ENCODE measurements at regions not wholly inside any gene's neighbourhood (a gene's known extent, or its start where the extent isn't known, plus 50 kb on each side); places are given as distances from the start of the nearest gene placed in this dataset.
"Not testable (repeated sequence)": the region's sequence is repeated elsewhere in the genome, so short reads cannot be mapped to it uniquely, and the experiment has no call there.

DNA sequence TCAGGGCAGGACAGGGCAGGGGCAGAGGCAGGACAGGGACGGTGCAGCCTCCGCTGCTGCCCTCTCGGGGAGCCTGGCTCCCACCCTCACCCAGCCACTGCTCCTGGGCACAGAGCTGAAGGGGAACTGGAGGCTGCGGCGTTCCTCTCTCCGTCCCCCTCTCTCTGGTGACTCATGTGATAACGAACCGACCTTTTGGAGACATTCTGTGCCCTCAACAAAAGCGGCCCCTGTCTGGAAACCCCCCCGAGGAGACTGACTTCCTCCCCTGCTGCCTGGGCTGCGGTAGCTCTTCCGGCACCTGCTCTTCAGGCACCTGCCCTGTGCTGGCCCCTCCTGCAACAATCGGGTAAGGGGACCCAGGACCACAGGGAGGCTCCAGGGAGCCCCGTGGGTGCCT lies 5419.6 kb upstream of the TPTE start:
- ATAC-seq (ENCODE audit: low read depth); dilution Hi-C loops (cut with HindIII; ENCODE audit: low sequenced_read_pairs, unreplicated experiment); H4K8ac ChIP-seq (ENCODE audit: low read depth in 2 of 2, low read length in 2 of 2); H2AK5ac ChIP-seq (ENCODE audit: low read depth, low read length); H3K27me3 ChIP-seq (ENCODE audit: control insufficient read depth, insufficient read depth, low read length); H3K36me3 ChIP-seq (ENCODE audit: control insufficient read depth, insufficient read depth, low read length); in situ Hi-C loops (cut with MboI; ENCODE audit: low sequenced_read_pairs); H3K4me2 ChIP-seq (ENCODE audit: low read depth, low read length); H2BK120ac ChIP-seq (ENCODE audit: low read depth, low read length); H4K91ac ChIP-seq (ENCODE audit: insufficient read depth, low read depth, low read length); H2BK5ac ChIP-seq (ENCODE audit: low read depth, low read length, poor library complexity, severe bottlenecking); H4K5ac ChIP-seq (ENCODE audit: low read depth, low read length); intact Hi-C loops (cut with micrococcal nuclease); H3K56ac ChIP-seq (ENCODE audit: extremely low read depth, insufficient read depth, low read length); H3K9ac ChIP-seq (ENCODE audit: low read depth, low read length); H4K20me1 ChIP-seq (ENCODE audit: insufficient read depth, low read length); H2AFZ ChIP-seq (replicated peaks; ENCODE audit: low read length, poor library complexity); POLR2A ChIA-PET (ENCODE audit: unreplicated experiment); H3K4me1 ChIP-seq (ENCODE audit: control insufficient read depth, insufficient read depth, low read length); H3K27ac ChIP-seq (ENCODE audit: insufficient read depth, low read length); H3K9me1 ChIP-seq (ENCODE audit: insufficient read depth, low read length); BruUV-seq (replicated peaks); H3K14ac ChIP-seq (replicated peaks; ENCODE audit: low read depth, low read length); H2BK20ac ChIP-seq (ENCODE audit: low read depth, low read length); H3K23ac ChIP-seq (ENCODE audit: low read depth, low read length); CTCF ChIA-PET; H3K4me3 ChIP-seq (ENCODE audit: insufficient read depth, low read depth, low read length); H3K79me1 ChIP-seq (ENCODE audit: low read depth in 1 of 2, low read length in 2 of 2); H3K9me3 ChIP-seq (ENCODE audit: control insufficient read depth, insufficient read depth, low read length); H3K18ac ChIP-seq (ENCODE audit: low read depth, low read length); DNase-seq; H2BK15ac ChIP-seq (ENCODE audit: low read depth, low read length); H3K4ac ChIP-seq (ENCODE audit: low read depth, low read length); H2AK9ac ChIP-seq (replicated peaks; ENCODE audit: low read depth, low read length, poor library complexity): not testable (repeated sequence)
- no CpG with 5 or more reads among the region's 14 CpGs for WGBS, 2 experiments (ENCODE audit: extremely low coverage in 2 of 2, insufficient read length in 1 of 2)

DNA sequence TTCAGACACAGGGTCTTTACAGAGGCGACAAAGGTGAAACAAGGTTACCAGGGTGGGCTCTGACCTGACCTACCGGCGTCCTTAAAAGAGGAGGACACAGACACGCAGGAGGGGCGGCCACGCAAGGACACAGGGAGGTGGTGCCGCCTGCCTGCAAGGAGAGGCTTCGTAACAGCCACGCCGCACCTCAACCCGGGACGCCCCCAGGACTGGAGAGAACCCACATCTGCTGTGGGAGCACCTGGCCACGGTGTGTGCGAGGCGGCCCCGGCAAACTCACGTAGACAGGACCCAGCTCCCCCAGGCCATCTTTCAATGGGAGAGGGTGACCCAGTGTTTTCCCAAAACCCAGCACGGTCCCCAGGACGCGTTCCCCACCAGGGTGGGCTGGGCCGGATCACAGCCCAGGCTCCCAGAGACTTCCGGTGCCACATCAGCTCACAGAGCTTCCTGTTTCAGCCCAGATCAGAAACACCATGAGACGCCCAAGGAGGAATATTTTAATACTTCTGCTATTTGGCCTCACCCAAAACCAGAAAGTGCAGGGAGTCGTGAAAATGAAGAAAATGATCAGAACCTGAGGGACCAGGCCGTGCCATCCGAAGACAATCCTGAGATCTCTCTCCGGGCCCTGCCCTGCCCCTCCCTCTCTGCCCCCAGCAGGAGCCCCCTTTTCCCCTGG lies 5417.4 kb upstream of the TPTE start:
- ATAC-seq (ENCODE audit: low read depth); BruUV-seq (replicated peaks); H4K91ac ChIP-seq (ENCODE audit: insufficient read depth, low read depth, low read length); dilution Hi-C loops (cut with HindIII; ENCODE audit: low sequenced_read_pairs, unreplicated experiment); H3K27me3 ChIP-seq (ENCODE audit: control insufficient read depth, insufficient read depth, low read length); H3K23ac ChIP-seq (ENCODE audit: low read depth, low read length); H4K5ac ChIP-seq (ENCODE audit: low read depth, low read length); H2BK120ac ChIP-seq (ENCODE audit: low read depth, low read length); H2AFZ ChIP-seq (replicated peaks; ENCODE audit: low read length, poor library complexity); H3K4me2 ChIP-seq (ENCODE audit: low read depth, low read length); H3K4me1 ChIP-seq (ENCODE audit: control insufficient read depth, insufficient read depth, low read length); in situ Hi-C loops (cut with MboI; ENCODE audit: low sequenced_read_pairs); H3K4ac ChIP-seq (ENCODE audit: low read depth, low read length); H3K56ac ChIP-seq (ENCODE audit: extremely low read depth, insufficient read depth, low read length); H3K9me1 ChIP-seq (ENCODE audit: insufficient read depth, low read length); H3K4me3 ChIP-seq (ENCODE audit: insufficient read depth, low read depth, low read length); DNase-seq; H3K9ac ChIP-seq (ENCODE audit: low read depth, low read length); intact Hi-C loops (cut with micrococcal nuclease); H3K27ac ChIP-seq (ENCODE audit: insufficient read depth, low read length); POLR2A ChIA-PET (ENCODE audit: unreplicated experiment); H2AK9ac ChIP-seq (replicated peaks; ENCODE audit: low read depth, low read length, poor library complexity); H3K18ac ChIP-seq (ENCODE audit: low read depth, low read length); H2BK20ac ChIP-seq (ENCODE audit: low read depth, low read length); H3K14ac ChIP-seq (replicated peaks; ENCODE audit: low read depth, low read length); H2BK5ac ChIP-seq (ENCODE audit: low read depth, low read length, poor library complexity, severe bottlenecking); H4K20me1 ChIP-seq (ENCODE audit: insufficient read depth, low read length); H2BK15ac ChIP-seq (ENCODE audit: low read depth, low read length); H3K9me3 ChIP-seq (ENCODE audit: control insufficient read depth, insufficient read depth, low read length); H2AK5ac ChIP-seq (ENCODE audit: low read depth, low read length); H4K8ac ChIP-seq (ENCODE audit: low read depth in 2 of 2, low read length in 2 of 2); H3K79me1 ChIP-seq (ENCODE audit: low read depth in 1 of 2, low read length in 2 of 2); CTCF ChIA-PET; H3K36me3 ChIP-seq (ENCODE audit: control insufficient read depth, insufficient read depth, low read length): not testable (repeated sequence)
- WGBS, 2 experiments (ENCODE audit: extremely low coverage in 2 of 2, insufficient read length in 1 of 2), result no CpG with 5 or more reads among the region's 27 CpGs

Data from IMR-90 (cell line).